Upper lobe of left lung (tissue), 4 donors: ENCODE measurements at regions not wholly inside any gene's neighbourhood (a gene's known extent, or its start where the extent isn't known, plus 50 kb on each side); places are given as distances from the start of the nearest gene placed in this dataset.

Experiments used
- CTCF ChIP-seq, 6 experiments: fragments of 450-650 bp in 4 of 6; fragments of 200-600 bp in 2 of 6; sonication (generic) in 2 of 6; IDR thresholded peaks; one replicate each; pipeline ENCODE4 v1.5.1; 2016 to 2019; ENCODE audit warnings: antibody characterized with exemption in 6 of 6
- EP300 ChIP-seq, 4 donors: sonication (generic); formaldehyde crosslinking; IDR thresholded peaks; one replicate each; pipeline ENCODE4 v1.5.1; 2017; ENCODE audit warnings: antibody characterized with exemption in 4 of 4, control low read depth in 2 of 4
- POLR2A ChIP-seq, 4 donors: fragments of 450-650 bp; IDR thresholded peaks; one replicate each; pipeline ENCODE4 v1.5.1; 2016 to 2017; ENCODE audit warnings: antibody characterized with exemption in 4 of 4, mild to moderate bottlenecking in 2 of 4

GRCh38 chr13:99806671-99807070, 164.9 kb downstream of the ZIC5 start:
- TF ChIP-seq CTCF (IDR thresholded peaks at IDR 0.05) (no peak), EP300 (IDR thresholded peaks at IDR 0.05) (no peak), POLR2A (IDR thresholded peaks at IDR 0.05) (no peak)
